ENCODE measurements at regions not wholly inside any gene's neighbourhood (a gene's known extent, or its start where the extent isn't known, plus 50 kb on each side); places are given as distances from the start of the nearest gene placed in this dataset.

DNA sequence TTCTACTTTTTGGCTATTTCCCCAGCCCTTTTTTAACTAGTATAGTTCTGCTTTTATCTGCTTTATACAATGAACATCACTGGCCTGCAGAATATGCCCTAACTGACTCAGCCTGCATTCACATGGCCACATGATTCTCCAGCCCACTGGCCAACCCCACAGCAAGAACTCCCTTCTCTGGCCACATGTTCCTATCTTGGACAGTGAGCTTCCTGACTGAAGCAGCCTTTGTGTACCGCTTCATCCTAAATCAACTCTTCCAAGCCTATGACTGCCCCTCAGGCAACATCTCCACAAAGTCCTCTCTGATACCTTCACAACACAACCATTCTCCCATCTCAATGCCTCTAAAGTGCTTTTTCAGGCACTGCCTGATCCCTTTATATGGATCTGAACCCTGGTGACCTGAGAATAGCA lies 214.1 kb downstream of the COL4A1 start:
- TF ChIP-seq CTCF (conservative IDR thresholded peaks at IDR 0.05; ENCODE audit: low read length) (no peak), EZH2phosphoT487 (IDR thresholded peaks at IDR 0.05; ENCODE audit: borderline replicate concordance, low read depth, low read length) (no peak)
